A549 (cell line): ENCODE measurements at regions not wholly inside any gene's neighbourhood (a gene's known extent, or its start where the extent isn't known, plus 50 kb on each side); places are given as distances from the start of the nearest gene placed in this dataset.

Experiments
- ATAC-seq, 2 experiments: fragments of 200-7000 bp in 1 of 2; fragments of >200 bp in 1 of 2; cut with Nextera tagmentation in 1 of 2; cut with Tn5 transposase in 1 of 2; 3 replicates each; pipeline versions ENCODE4 v1.8.0 to v1.9.1; 2018 to 2020; ENCODE audit warnings: mild to moderate bottlenecking in 1 of 2, moderate library complexity in 1 of 2
- CTCF ChIA-PET: fragments of 300-600 bp; sonication (Branson Sonifier 250); formaldehyde crosslinking; extraction: SDS; loops from one replicate; lab custom pipeline; 2021; ENCODE audit warnings: antibody characterized with exemption, inconsistent platforms; lab: Yijun Ruan, JAX
- POLR2A ChIA-PET: fragments of 350-600 bp; formaldehyde crosslinking; extraction: SDS; loops from one replicate; lab custom pipeline; 2021; ENCODE audit warnings: antibody characterized with exemption, inconsistent platforms; lab: Yijun Ruan, JAX
- DNase-seq, 2 experiments: peaks; one replicate each; pipeline versions ENCODE4 v3.0.0 to v3.0.0-alpha.2; 2011 to 2016; ENCODE audit warnings: low read depth in 1 of 2, low spot score in 1 of 2
- FAIRE-seq: peaks from 2 replicates; lab custom pipeline; 2011; peaks lifted over from hg19 to GRCh38; lab: Jason Lieb, UNC
- H3K27ac ChIP-seq, 2 experiments: fragments of >200 bp; sonication (Bioruptor Twin); formaldehyde crosslinking; 3 replicates each; pipeline ENCODE4 v1.5.1; 2016 to 2017
- H3K4me1 ChIP-seq: fragments of >200 bp; sonication (Bioruptor Twin); formaldehyde crosslinking; 3 replicates; pipeline ENCODE4 v1.6.1; 2016
- H3K4me2 ChIP-seq: fragments of >200 bp; sonication (Bioruptor Twin); formaldehyde crosslinking; 3 replicates; pipeline ENCODE4 v1.6.1; 2016
- H3K4me3 ChIP-seq: fragments of >200 bp; sonication (Bioruptor Twin); formaldehyde crosslinking; 3 replicates; pipeline ENCODE4 v1.5.1; 2016
- H3K9me3 ChIP-seq: fragments of >200 bp; sonication (Bioruptor Twin); formaldehyde crosslinking; 3 replicates; pipeline ENCODE4 v1.6.1; 2016
- BCL3 ChIP-seq: fragments of >200 bp; sonication (Bioruptor Twin); formaldehyde crosslinking; IDR thresholded peaks from 3 replicates; pipeline ENCODE4 v1.6.1; 2016
- CTCF ChIP-seq: fragments of >200 bp; sonication (Bioruptor Twin); formaldehyde crosslinking; IDR thresholded peaks from 3 replicates; pipeline ENCODE4 v1.5.1; 2016
- EHMT2 ChIP-seq: fragments of 200-600 bp; sonication (generic); IDR thresholded peaks from 2 replicates; pipeline ENCODE4 v1.6.1; 2016; ENCODE audit warnings: antibody characterized with exemption, low read depth, mild to moderate bottlenecking, moderate library complexity
- ELK1 ChIP-seq: fragments of 150-350 bp; IDR thresholded peaks from 2 replicates; pipeline ENCODE4 v1.6.1; 2014; ENCODE audit warnings: low read depth, mild to moderate bottlenecking, low read length
- FOSB ChIP-seq: fragments of 250-450 bp; sonication (Bioruptor Pico); IDR thresholded peaks from 2 replicates; pipeline ENCODE4 v1.5.0; 2020; ENCODE audit warnings: mild to moderate bottlenecking, moderate library complexity
- FOSL2 ChIP-seq, 2 experiments: fragments of 450-650 bp in 1 of 2; fragments of >200 bp in 1 of 2; sonication (Bioruptor Twin) in 1 of 2; formaldehyde crosslinking; IDR thresholded peaks; 2 replicates each; pipeline versions ENCODE4 v1.5.0 to v1.6.1; 2016 to 2020; ENCODE audit warnings: mild to moderate bottlenecking in 1 of 2, moderate library complexity in 1 of 2
- GATA3 ChIP-seq: IDR thresholded peaks from 2 replicates; pipeline ENCODE4 v1.6.1; 2012; ENCODE audit warnings: borderline replicate concordance
- HOXA7 ChIP-seq: fragments of 250-450 bp; sonication (Bioruptor Pico); IDR thresholded peaks from 2 replicates; pipeline ENCODE4 v1.5.0; 2020; ENCODE audit warnings: mild to moderate bottlenecking, moderate library complexity
- HOXB5 ChIP-seq: fragments of 250-450 bp; sonication (Bioruptor Pico); IDR thresholded peaks from 2 replicates; pipeline ENCODE4 v1.5.0; 2020; ENCODE audit warnings: mild to moderate bottlenecking, moderate library complexity
- JUNB ChIP-seq: fragments of >200 bp; sonication (Bioruptor Twin); formaldehyde crosslinking; IDR thresholded peaks from 2 replicates; pipeline ENCODE4 v1.6.1; 2016
- MAFK ChIP-seq: fragments of 450-650 bp; IDR thresholded peaks from 2 replicates; pipeline ENCODE4 v1.6.1; 2014; ENCODE audit not compliant: partially characterized antibody
- NPAS2 ChIP-seq: fragments of 250-450 bp; sonication (Bioruptor Pico); IDR thresholded peaks from 2 replicates; pipeline ENCODE4 v1.8.0; 2022; ENCODE audit warnings: mild to moderate bottlenecking, moderate library complexity, borderline replicate concordance
- POLR2A ChIP-seq: IDR thresholded peaks from 2 replicates; pipeline ENCODE4 v1.6.1; 2012; ENCODE audit warnings: mild to moderate bottlenecking, low read length
- POLR2AphosphoS2 ChIP-seq: conservative IDR thresholded peaks from 2 replicates; pipeline ENCODE4 v1.6.1; 2012; ENCODE audit warnings: low read length, improper control_type of control experiment, inconsistent platforms
- RARB ChIP-seq: fragments of 250-450 bp; sonication (Bioruptor Pico); IDR thresholded peaks from 2 replicates; pipeline ENCODE4 v1.8.0; 2021; ENCODE audit warnings: mild to moderate bottlenecking, moderate library complexity
- RFX5 ChIP-seq: fragments of 450-650 bp; IDR thresholded peaks from 2 replicates; pipeline ENCODE4 v1.7.1; 2014; ENCODE audit warnings: antibody characterized with exemption, mild to moderate bottlenecking, moderate library complexity
- RNF2 ChIP-seq: fragments of 200-600 bp; sonication (generic); IDR thresholded peaks from 2 replicates; pipeline ENCODE4 v1.6.1; 2016; ENCODE audit warnings: low read depth, mild to moderate bottlenecking, antibody characterized with exemption, moderate library complexity, borderline replicate concordance
- SMC3 ChIP-seq: fragments of >200 bp; sonication (Bioruptor Twin); formaldehyde crosslinking; IDR thresholded peaks from 3 replicates; pipeline ENCODE4 v1.6.1; 2018; ENCODE audit warnings: inconsistent platforms
- TP53 ChIP-seq: fragments of 250-450 bp; sonication (Bioruptor Pico); IDR thresholded peaks from 2 replicates; pipeline ENCODE4 v1.5.0; 2021; ENCODE audit warnings: mild to moderate bottlenecking, moderate library complexity
- USF2 ChIP-seq: fragments of 450-650 bp; IDR thresholded peaks from 2 replicates; pipeline ENCODE4 v1.6.1; 2014; ENCODE audit warnings: antibody characterized with exemption
- ZC3H11A ChIP-seq: fragments of 450-650 bp; IDR thresholded peaks from 2 replicates; pipeline ENCODE4 v1.6.1; 2014; ENCODE audit warnings: antibody characterized with exemption, mild to moderate bottlenecking
- ZFP36 ChIP-seq: fragments of 450-650 bp; IDR thresholded peaks from 2 replicates; pipeline ENCODE4 v1.6.1; 2014; ENCODE audit warnings: borderline replicate concordance; ENCODE audit not compliant: partially characterized antibody
- WGBS: methylation state at CpG from one replicate; pipeline ENCODE4 v1.1.6; 2017; ENCODE audit errors: missing lambda C conversion rate; 5-methylcytosine and 5-hydroxymethylcytosine counted together
- TF ChIP-seq, protein P1 (sequence below): fragments of >200 bp; sonication (Bioruptor Twin); formaldehyde crosslinking; IDR thresholded peaks from 2 replicates; pipeline ENCODE4 v1.6.1; 2016
- TF ChIP-seq, protein P2 (sequence below): fragments of 200-600 bp; sonication (generic); IDR thresholded peaks from 2 replicates; pipeline ENCODE4 v1.6.1; 2016; ENCODE audit warnings: antibody characterized with exemption, mild to moderate bottlenecking, moderate library complexity

DNA sequence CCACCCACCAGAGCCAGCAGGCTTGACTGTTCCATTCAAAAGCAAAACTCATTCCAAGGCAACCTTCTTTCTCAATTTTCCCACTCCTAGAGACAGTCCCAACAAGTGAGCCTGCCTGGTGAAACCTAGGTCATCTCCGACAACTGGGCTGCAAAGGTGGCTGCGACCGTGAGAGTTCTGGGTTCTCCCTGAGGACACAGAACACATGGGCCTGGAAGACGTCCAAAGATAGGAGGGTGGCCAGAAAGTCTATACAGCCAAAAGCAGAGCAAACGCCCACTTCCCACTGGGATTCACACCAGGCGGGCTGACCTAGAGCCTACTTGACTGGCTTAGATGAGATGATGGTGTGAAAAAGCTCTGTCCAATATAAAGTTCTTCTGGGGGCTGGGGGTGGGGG is 90.2 kb upstream of the GRIK3 start:
- FAIRE-seq: no peak
- no peaks in the 10 kb centered on the region for H3K4me1 ChIP-seq
- WGBS: 31% methylated on average over 6 of the region's 6 CpGs
- no peak for ATAC-seq
- DNase-seq: no peak
- no peak overlapping the region for H3K4me2 ChIP-seq
- ChIA-PET POLR2A (no interaction called here), CTCF (no interaction called here)
- no peak overlapping the region for H3K27ac ChIP-seq
- no peak for TF ChIP-seq ZFP36
- TF ChIP-seq, all 56 proteins: peak for 0
- Histone ChIP-seq H3K9me3 (no peaks in the 10 kb centered on the region), H3K4me3 (no peak overlapping the region)

- ChIA-PET CTCF (no interaction called here), POLR2A (no interaction called here)
- 34% methylated on average over 1 of the region's 3 CpGs for WGBS
- TF ChIP-seq SMC3 (no peak), BCL3 (no peak), EHMT2 (no peak), ELK1 (no peak), MAFK (no peak), FOSL2 (IDR thresholded peaks at IDR 0.05) (no peak), FOSL2 (CRISPR knock-in tag; IDR thresholded peaks at IDR 0.05) (no peak), RNF2 (no peak), JUNB (no peak), TP53 (CRISPR knock-in tag) (no peak), USF2 (no peak), GATA3 (no peak), RFX5 (no peak), CTCF (no peak), RARB (CRISPR knock-in tag) (no peak), HOXA7 (CRISPR knock-in tag) (no peak)
- TF ChIP-seq, protein P1, sequence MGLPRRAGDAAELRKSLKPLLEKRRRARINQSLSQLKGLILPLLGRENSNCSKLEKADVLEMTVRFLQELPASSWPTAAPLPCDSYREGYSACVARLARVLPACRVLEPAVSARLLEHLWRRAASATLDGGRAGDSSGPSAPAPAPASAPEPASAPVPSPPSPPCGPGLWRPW: no peak
- Histone ChIP-seq H3K9me3 (no peaks in the 10 kb centered on the region), H3K27ac (no peak overlapping the region), H3K4me2 (no peak overlapping the region), H3K4me3 (no peak overlapping the region), H3K4me1 (no peaks in the 10 kb centered on the region)
- no peak for DNase-seq
- FAIRE-seq: no peak
- ATAC-seq: no peak
Measured at GRCh38 chr1:37125295-37125694, 91.0 kb upstream of the GRIK3 start.

DNA sequence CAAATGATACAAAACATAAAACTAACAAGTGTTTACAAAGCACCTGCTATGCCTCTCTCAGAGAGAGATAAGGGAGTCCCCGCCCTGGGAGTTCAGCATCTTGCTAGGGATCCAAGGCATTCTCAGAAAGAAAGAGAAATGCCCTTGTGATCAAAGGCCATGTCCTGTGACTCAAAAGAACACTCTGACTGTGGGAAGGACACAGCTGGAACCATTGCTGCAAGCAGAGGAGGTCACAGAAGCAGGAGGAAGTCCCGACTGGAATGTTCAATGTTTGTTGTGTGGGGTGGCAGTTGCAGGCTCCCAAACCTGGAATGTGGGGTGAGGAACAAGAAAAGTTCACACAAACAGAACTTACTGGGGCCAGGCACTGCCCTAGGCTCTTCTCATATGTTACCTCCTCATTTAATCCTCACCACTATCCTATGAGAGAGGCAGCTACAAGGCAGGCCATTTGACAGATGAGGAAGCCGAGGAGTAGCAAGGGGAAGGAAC is 93.0 kb upstream of the GRIK3 start:
- Histone ChIP-seq H3K4me3 (no peak overlapping the region), H3K4me1 (no peaks in the 10 kb centered on the region), H3K4me2 (no peak overlapping the region), H3K9me3 (no peaks in the 10 kb centered on the region), H3K27ac (no peak overlapping the region)
- ChIA-PET POLR2A (no interaction called here), CTCF (no interaction called here)
- WGBS: 10% methylated on average over 3 of the region's 3 CpGs
- FAIRE-seq (no peak), ATAC-seq (no peak), DNase-seq (no peak)
- TF ChIP-seq HOXB5 (CRISPR knock-in tag) (no peak), TP53 (CRISPR knock-in tag) (no peak), NPAS2 (CRISPR knock-in tag) (no peak), ZC3H11A (no peak), POLR2AphosphoS2 (no peak), POLR2A (no peak), FOSB (CRISPR knock-in tag) (no peak)
- TF ChIP-seq, protein P2, sequence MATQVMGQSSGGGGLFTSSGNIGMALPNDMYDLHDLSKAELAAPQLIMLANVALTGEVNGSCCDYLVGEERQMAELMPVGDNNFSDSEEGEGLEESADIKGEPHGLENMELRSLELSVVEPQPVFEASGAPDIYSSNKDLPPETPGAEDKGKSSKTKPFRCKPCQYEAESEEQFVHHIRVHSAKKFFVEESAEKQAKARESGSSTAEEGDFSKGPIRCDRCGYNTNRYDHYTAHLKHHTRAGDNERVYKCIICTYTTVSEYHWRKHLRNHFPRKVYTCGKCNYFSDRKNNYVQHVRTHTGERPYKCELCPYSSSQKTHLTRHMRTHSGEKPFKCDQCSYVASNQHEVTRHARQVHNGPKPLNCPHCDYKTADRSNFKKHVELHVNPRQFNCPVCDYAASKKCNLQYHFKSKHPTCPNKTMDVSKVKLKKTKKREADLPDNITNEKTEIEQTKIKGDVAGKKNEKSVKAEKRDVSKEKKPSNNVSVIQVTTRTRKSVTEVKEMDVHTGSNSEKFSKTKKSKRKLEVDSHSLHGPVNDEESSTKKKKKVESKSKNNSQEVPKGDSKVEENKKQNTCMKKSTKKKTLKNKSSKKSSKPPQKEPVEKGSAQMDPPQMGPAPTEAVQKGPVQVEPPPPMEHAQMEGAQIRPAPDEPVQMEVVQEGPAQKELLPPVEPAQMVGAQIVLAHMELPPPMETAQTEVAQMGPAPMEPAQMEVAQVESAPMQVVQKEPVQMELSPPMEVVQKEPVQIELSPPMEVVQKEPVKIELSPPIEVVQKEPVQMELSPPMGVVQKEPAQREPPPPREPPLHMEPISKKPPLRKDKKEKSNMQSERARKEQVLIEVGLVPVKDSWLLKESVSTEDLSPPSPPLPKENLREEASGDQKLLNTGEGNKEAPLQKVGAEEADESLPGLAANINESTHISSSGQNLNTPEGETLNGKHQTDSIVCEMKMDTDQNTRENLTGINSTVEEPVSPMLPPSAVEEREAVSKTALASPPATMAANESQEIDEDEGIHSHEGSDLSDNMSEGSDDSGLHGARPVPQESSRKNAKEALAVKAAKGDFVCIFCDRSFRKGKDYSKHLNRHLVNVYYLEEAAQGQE: no peak
